Body of pancreas (tissue), 4 donors: ENCODE measurements at regions not wholly inside any gene's neighbourhood (a gene's known extent, or its start where the extent isn't known, plus 50 kb on each side); places are given as distances from the start of the nearest gene placed in this dataset.

ENCODE experiments used
- POLR2A ChIP-seq, 3 donors: fragments of 450-650 bp; IDR thresholded peaks; one replicate each; pipeline ENCODE4 v1.6.1; 2016; ENCODE audit warnings: antibody characterized with exemption in 3 of 3, mild to moderate bottlenecking in 2 of 3
- TF ChIP-seq, protein P1 (sequence below), 7 experiments: fragments of 450-650 bp in 4 of 7; fragments of 200-600 bp in 3 of 7; sonication (generic) in 3 of 7; IDR thresholded peaks; one replicate each; pipeline ENCODE4 v1.5.1; 2016 to 2019; ENCODE audit warnings: antibody characterized with exemption in 7 of 7

DNA sequence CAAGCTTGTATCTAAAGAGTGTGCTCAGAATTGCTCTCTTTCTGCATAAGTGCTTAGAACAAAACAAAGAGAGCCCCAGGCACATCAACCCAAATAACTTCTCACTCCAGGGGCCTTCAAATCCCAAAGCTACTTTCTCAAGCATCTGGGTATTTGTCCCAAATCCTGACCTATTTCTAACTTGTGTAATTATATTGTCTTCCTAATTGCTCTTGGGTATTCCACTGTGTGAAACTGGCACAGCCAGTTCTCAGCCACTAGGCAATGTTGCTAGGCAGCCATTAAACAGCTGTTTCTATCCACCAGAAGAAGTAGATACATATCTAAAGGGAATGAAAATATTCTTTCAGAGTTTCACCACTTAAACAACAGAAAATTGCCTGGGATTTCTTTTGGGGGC is 198.8 kb downstream of the PRELID2 start:
- TF ChIP-seq, protein P1, sequence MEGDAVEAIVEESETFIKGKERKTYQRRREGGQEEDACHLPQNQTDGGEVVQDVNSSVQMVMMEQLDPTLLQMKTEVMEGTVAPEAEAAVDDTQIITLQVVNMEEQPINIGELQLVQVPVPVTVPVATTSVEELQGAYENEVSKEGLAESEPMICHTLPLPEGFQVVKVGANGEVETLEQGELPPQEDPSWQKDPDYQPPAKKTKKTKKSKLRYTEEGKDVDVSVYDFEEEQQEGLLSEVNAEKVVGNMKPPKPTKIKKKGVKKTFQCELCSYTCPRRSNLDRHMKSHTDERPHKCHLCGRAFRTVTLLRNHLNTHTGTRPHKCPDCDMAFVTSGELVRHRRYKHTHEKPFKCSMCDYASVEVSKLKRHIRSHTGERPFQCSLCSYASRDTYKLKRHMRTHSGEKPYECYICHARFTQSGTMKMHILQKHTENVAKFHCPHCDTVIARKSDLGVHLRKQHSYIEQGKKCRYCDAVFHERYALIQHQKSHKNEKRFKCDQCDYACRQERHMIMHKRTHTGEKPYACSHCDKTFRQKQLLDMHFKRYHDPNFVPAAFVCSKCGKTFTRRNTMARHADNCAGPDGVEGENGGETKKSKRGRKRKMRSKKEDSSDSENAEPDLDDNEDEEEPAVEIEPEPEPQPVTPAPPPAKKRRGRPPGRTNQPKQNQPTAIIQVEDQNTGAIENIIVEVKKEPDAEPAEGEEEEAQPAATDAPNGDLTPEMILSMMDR (IDR thresholded peaks at IDR 0.05), result no peak
- no peak for TF ChIP-seq POLR2A (IDR thresholded peaks at IDR 0.05)
